NAMALWA (cell line): ENCODE measurements at regions not wholly inside any gene's neighbourhood (a gene's known extent, or its start where the extent isn't known, plus 50 kb on each side); places are given as distances from the start of the nearest gene placed in this dataset.
"Not testable (repeated sequence)": the region's sequence is repeated elsewhere in the genome, so short reads cannot be mapped to it uniquely, and the experiment has no call there.

Experiments
- DNase-seq: peaks from one replicate; pipeline ENCODE4 v3.0.0-alpha.2; 2015; ENCODE audit warnings: low spot score

GRCh38 chr3:31100519-31100918 lies 206.1 kb upstream of the GADL1 start:
- DNase-seq, result no peak

- not testable (repeated sequence) for DNase-seq
Observed at GRCh38 chr3:31101285-31101684, 206.8 kb upstream of the GADL1 start.

DNA sequence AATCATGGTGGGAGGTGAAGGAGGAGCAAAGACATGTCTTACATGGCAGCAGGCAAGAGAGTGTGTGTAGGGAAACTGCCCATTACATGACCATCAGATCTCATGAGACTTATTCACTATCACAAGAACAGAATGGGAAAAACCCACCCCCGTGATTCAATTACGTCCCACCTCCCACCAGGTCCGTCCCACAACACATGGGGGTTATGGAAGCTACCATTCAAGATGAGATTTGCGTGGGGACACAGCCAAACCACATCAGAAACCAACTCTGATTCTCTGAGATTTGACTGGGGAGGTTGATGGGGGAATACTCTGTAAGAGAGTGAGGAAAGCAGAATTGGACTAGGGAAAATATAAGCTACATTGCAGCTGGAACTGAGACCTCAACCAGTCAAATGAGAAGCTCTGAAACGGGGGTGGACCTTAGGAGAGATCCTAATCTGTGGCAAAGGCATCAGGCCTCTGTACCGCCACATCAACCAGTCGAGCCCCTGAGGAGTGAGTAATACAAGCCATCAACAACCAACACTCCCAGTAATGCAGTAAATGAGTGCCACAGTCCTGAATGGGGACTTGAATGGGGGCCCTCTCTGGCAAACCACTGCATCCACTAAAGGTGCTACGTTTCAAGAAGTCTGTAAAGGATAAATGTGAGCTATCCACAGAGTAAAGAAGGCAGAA lies 207.9 kb upstream of the GADL1 start:
- no peak for DNase-seq

- no peak for DNase-seq
Observed at GRCh38 chr3:31103181-31103580, 208.7 kb upstream of the GADL1 start.

GRCh38 chr3:31103623-31104180 lies 209.2 kb upstream of the GADL1 start:
- no peak for DNase-seq

DNA sequence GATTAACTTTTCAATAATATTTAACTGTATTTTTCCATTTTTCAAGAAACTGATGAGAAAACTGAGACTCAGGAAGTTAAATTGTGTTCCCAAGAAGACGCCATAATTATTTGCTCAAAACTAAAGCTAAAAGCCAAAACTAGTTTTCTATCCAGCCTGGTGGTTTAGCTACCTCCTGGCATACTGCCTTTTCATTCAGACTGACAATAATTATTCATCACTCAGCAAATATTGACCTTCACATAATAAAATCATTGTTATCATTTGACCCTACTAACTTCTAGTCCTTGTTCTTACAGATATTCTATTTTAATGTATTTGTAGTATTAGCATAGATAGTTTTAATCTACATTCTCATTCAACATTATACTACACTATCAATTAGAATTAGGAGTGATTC lies 210.6 kb upstream of the GADL1 start:
- DNase-seq, result no peak

- DNase-seq, result no peak
Observed at GRCh38 chr3:31105438-31106077, 211.1 kb upstream of the GADL1 start.

DNA sequence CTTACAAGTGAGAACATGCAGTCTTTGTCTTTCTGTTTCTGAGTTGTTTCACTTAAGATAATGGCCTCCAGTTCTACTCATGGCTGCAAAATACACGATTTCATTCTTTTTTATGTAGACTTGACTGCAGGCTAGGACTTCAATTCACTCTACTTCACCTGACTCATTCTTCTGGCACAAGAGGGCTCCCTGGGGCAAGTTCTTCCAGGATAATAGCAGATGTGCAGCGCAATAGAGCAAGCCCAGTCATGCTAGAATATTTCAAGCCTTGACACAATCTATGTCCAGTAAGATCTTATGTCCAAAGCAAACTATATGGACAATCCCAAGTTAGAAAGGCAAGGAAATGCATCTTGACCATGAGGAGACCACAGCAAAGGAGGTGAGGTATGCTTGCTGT lies 211.7 kb upstream of the GADL1 start:
- no peak for DNase-seq

- DNase-seq, result no peak
Observed at GRCh38 chr3:31106912-31107311, 212.5 kb upstream of the GADL1 start.

DNA sequence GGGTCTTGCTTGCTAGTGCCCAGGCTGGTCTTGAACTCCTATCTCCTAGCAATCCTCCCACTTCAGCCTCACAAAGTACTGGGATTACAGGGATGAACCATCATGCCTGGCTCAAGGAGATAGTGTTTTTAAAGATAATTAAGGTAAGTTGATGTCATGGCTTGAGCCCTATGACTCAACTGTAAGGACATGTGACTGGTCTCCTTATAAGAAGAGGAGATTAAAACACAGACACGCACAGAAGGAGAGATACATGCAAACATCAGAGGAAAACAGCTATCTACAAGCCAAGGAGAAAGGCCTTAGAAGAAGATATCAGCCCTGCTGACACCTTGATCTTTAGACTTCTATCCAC lies 220.4 kb upstream of the GADL1 start:
- DNase-seq, result no peak

- not testable (repeated sequence) for DNase-seq
Observed at GRCh38 chr3:31115531-31115930, 221.1 kb upstream of the GADL1 start.

GRCh38 chr3:31116651-31117050 lies 222.2 kb upstream of the GADL1 start:
- DNase-seq, result no peak

DNA sequence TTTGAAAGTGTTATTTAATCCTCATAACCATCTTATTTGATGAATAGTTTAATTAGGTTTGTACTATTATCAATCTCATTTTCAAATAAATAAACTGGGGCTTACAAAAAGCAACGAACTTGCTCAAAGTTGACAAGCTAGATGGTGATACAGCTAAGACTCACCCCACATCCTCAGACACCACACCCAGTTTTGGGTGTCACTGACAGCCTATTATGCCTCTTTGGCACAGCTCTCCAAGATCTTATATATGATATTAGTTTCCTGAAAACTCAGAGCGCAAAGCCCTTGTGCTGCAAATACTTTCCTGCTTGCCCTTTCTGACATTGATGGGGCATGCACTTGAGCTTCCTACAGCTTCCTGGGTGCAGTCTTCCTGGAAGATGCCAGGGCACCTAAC lies 223.4 kb upstream of the GADL1 start:
- DNase-seq, result no peak

DNA sequence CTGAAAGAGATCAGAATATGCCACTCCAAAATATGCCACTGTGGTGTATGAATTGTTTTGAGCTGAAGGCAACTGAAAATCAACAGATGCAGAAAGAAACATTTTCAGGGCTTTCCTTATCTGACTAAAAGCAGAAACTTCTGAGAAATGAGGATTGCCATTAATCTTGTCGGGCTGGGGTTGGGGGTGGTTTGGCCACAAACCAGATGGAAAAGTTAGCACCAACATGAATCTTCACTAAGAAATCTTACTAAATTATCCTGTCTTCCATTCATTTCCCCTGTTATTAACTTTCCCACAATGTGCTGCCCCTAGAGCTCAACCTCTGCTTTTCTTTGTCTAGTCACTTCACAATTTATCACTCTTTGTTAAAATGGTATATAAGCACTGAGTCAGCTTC lies 229.9 kb upstream of the GADL1 start:
- no peak for DNase-seq

DNA sequence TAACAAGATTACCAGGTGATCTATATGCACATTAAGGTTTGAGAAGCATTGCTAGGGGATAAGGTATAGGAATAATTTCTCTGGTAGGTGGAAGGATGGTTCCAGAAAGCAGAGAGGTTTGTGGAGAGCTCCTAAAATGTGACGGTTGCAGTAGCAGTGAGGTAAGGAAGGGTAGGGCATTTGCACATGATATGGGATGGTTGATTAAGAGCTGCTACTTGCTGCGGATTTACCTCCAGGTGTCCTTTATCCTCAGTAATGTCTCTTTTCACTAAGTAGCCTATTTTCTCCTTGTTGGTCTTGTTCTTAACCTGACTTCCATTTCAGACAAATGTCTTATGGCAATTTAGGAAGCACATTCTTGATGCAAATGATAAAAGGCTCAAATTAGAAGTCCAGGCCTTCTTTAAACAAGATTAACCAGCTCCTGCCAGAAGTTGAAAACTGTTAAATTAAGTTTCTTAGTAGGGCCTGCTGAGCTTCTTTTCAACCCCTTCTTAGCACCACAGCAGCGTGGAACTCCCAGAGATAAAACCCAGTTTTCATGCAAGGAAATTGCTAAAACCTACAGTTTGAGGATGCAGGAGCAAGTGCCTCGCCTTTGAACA lies 231.1 kb upstream of the GADL1 start:
- no peak for DNase-seq

DNA sequence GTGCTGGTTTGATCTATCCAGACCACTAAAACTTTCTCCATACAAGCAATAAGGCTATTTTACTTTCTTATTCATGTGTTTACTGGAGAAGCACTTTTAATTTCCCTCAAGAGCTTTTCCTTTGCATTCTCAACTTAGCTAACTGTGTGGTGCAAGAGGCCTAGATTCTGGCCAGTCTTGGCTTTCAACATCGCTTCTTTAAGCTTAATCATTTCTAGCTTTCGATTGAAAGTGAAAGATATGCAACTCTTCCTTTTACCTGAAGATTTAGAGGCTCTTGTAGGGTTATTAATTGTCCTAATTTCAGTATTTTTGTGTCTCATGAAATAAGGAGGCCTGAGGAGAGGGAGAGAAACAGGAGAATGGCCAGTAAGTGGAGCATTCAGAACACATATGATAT lies 234.8 kb upstream of the GADL1 start:
- DNase-seq, result no peak

DNA sequence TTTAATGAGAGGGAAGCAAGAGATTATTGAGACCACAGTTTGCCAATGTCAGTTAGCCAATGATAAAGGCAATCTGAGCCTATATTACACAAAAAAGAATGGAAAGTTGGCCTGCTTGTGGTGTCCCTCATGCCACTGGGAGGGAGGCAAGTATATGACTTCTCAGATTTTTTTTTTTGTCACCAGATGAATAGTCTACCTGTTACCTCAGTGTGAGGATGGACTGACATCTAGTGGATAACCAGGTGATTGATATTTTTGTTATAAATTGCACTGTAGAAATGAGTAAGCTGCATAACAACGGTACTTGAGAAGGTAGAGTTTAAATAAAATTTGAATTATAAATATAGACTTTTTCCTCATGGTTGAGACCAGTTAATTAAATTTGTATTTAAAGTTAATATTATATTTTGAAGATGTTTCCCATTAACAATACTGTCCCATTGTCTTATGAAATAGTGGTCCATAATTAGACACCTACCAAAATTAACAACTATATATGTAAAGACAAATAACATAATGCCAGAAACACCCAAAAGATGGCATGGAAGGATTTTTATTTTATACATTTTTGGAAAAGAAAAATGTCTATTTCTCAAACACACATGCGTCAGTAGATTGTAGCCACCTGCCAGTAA lies 237.8 kb upstream of the GADL1 start:
- DNase-seq, result peak; percentile 48

DNA sequence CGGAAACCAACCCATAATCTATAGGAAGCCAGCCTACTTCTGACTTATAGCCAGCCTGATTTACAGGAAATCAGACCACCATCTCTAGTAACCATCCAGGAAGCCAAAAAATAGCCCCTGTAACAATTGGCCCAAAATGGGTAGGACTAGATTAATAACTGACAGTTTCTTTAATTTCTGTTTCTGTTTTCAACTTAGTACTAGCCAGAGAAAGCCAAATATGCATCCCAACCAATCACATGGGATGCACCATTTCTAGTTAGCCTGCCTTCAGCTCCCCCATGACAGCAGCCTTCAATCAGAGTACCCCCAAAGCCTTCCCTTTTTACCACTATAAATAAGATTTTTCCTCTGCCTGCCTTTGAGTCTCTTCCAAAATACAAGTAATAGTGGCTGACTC lies 239.1 kb upstream of the GADL1 start:
- DNase-seq, result no peak

- DNase-seq, result no peak
Observed at GRCh38 chr3:31135546-31135945, 241.1 kb upstream of the GADL1 start.

GRCh38 chr3:31137718-31138465 lies 243.4 kb upstream of the GADL1 start:
- DNase-seq, result no peak

DNA sequence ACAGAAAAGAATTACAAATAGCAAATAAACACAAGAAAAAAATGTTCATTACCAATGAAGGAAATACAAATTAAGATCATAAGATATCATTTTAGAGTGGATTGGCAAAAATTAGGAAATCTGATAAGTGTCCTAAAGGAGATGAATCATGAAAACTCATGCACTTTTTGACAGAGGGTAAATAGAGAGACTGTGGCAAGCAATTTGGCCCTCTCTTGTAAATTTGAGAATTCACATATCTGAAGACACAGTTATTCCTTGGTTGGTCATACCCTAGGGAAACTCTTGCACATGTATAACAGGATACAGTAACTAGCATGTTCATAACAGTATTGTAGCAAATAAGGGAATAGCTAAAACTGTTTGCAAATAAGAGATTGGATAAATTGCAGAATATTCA lies 246.0 kb upstream of the GADL1 start:
- no peak for DNase-seq

DNA sequence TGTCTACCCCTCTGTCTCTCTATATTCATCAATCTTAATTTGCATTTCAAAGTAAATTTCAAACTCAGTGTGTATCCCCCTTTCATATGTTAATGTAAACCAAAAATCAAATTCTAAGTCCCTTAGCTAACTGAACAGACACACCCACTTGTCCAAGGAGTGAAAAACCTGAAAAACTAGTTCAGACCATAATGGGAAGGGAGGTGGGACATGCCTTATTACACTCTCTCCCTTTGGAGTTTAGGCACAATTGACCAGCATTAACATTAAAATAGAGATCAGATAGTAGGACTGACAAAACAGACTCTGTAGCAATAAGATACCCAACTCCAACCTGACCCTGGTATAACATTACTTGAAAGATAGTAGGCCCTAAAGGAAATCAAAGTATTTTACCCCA lies 247.7 kb upstream of the GADL1 start:
- no peak for DNase-seq
